HG03135 (cell line): ENCODE measurements at regions not wholly inside any gene's neighbourhood (a gene's known extent, or its start where the extent isn't known, plus 50 kb on each side); places are given as distances from the start of the nearest gene placed in this dataset.

Experiments used
- ATAC-seq: cut with Tn5 transposase; IDR thresholded peaks from one replicate; pipeline ENCODE4 v1.9.1; 2021; ENCODE audit warnings: mild to moderate bottlenecking, moderate library complexity; ENCODE audit not compliant: unreplicated experiment

DNA sequence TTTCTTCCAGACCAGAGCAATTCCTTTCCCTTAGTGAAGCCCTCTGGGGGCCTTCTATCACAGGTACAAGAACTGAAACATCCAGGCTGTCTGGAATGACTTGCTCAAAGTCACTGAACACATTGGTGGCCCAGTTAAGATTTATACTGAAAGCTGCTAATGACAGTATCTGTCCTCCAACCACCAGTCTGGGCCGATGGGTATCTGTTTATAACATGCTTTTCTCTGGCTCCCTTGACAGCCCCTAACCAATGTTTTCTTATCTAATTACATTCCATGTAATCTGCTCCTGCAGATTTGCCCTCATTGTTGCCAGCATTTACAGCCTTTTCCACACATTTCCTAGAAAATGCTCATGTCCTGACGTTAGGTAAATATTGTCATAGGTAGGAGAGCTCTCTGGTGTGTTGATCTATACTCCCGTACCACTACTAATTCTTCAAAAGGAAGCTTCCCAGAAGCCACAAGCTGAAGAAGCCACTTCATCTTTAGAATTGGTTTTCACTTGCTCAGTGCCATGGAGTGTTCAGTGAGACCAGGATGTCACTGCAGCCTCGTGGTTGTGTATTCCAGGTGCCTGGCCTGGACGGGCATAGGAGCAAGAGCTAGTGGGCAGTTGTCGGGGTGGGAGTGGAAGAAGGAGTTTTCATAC, 163.9 kb downstream of the TSEN15 start:
- ATAC-seq: no peak

DNA sequence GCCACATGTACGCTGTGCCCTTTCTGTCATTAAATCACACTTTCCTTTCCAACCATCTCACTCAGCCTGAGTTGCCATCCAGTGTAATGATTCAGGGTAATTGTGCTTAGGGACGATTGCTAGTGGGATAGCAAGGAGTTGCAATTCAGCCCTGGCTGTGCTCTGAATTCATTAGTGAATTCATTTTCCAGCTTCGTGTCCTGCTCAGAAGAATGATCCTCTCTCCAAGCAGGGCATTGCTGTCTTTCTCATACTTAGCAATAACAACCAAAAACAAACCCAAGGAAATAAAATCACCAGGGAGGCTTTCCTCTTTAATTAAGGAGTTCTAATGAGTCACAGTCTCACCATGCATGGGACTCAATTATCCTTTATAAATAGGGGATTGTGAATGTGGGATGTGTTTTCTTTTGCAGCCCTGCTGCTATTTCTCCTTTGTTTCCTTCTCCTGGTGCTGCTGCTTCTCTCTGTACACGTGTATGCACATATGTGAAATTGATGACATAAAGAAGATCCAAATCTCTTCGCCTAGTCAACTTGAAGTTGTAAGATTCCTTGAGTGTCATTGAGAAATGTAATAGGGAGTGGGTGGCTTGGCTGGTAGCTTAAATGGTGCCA, 167.0 kb downstream of the TSEN15 start:
- no peak for ATAC-seq

DNA sequence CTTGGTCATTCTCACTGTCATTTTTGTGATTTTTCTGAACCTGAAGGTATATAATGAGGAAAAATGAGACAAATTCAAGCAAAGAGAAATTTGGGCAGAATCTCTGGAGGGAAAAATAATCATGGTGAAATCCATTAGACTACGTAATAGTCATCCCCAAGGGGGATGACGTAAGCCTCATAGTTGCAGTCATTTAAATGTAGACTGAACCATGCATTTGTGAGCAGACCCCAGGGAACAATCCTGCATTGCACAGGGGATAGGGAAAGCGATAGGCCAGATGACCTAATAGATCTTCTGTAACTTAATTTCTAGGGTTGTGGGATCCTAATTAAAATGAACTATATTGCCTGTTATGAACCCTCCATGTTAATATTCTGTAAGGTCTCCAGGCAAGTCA, 167.4 kb upstream of the C1orf21 start:
- no peak for ATAC-seq

DNA sequence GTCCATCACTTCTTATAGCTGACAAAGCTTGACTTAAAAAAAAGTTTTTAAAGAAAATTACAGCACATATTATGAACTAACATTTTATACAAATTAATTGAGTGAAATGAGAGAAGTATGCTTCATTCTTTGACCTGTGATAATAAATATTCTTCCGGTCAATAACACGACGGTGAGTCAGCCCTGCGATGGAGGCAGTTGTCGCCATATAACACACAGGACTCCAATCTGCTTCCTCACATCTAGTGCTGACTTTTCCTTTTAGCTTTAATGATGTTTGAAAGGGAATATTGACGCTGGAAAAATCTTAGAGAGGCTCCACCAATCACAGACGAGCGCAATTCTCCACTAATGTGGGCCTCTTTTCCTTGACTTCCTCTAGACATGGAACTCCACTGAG, 166.9 kb upstream of the C1orf21 start:
- ATAC-seq: no peak

DNA sequence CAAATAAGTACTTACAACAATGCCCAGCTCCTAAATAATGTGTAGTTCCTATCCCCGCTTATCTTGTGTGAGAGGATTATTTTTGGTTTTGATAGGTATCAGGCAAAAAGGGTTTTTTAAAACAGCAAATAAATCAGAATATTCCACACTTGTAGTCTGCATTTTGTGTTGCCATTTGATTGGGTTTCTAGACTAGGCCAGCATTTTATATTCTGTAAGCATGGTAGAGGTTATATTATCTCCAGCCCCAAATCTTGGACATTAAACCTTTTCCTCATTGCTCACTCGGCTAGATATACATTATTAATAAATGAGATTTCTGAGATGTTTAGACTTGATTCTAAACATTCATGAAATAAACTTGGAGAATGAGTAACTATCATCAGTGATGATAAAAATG, 165.7 kb upstream of the C1orf21 start:
- no peak for ATAC-seq

DNA sequence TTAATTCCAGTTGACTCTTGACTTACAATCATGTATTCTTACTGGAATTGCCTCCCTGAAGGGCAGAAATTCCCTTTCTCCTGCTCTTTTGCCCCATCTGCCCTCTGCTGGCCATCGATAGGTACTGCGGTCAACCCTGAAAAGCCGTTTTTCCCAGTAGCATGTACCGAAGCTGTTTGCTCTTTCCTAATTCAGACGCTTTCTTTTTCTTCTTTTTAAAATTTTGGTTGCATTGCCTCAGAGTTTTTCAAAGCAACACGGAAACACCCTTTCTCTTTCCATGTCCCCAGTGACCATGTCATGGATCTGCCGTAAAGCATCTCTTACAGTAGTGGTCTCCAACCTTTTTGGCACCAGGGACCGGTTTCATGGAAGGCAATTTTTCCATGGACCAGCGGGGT, 164.2 kb upstream of the C1orf21 start:
- ATAC-seq: no peak

DNA sequence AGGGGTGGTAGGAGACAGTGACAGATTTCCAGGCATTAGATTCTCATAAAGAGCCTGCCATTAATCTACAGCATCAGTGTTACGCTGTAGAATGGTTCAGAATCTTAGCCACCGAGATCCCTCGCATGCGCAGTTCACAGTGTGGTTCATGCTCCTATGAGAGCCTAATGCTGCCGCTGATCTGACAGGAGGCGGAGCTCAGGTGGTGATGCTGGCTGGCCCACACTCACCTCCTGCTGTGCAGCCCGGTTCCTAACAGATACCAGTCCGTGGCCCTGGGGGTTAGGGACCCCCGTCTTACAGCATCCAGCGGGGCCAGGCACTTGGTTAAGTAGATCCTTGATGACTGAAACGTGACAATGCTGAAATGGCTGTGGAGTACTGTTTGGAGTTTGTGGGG, 163.6 kb upstream of the C1orf21 start:
- ATAC-seq: no peak

DNA sequence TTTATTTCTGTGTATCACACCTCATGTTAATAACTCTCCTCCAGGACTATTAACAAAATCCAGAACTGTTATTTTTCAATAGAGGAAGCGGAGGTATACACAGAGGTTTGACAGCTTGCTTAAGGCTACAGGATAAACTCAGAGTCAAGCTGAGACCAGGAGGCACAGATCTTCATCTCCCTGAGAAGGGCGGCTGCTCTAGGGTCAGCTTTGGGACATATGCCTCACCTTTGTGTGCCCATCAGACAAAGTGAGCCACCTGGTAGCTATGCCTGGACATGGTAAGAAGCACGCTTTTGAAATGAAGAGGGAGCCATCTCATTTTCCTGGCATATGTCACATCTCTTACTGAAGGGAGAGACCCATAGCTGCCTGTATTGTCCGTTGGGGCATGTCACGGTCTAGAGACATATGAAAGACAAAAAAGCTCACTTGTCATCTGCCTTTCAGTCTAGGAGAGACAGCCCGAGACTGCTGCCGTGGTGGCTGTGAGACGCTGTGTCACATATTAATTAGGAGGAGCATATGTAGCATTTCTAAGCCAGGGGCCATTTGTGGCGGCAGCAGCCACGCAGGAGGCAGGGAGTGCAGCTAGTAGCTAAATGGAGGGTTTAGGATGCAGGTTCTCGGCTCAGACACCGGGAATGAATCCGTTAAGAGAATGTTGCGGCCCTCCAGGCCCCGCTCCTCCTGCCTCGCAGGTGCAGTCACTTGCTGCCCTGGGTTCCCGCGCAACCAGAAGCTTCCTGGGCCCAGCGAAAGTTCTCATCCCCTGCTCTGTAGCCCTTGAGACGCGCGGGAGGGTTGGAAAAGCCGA, 161.3 kb upstream of the C1orf21 start:
- ATAC-seq: no peak

DNA sequence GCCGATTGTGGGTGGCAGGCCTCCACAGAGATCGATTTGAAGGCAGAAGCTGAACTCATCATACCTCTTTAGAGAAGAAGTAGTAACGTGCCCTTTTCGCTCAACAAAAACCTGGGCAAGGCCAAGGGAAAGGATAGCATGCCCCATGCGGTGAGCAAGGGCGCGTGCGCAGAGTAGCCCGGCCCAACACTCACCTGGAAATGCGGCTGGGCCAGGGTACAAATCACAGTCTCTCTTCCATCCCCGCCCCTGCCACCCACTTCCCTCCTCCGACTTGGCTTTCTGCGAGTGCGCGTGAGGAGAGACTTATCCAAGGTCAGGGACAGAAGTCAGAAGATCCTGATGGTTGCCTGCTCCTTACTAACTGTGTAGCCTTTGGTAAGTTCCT, 160.7 kb upstream of the C1orf21 start:
- ATAC-seq: no peak

DNA sequence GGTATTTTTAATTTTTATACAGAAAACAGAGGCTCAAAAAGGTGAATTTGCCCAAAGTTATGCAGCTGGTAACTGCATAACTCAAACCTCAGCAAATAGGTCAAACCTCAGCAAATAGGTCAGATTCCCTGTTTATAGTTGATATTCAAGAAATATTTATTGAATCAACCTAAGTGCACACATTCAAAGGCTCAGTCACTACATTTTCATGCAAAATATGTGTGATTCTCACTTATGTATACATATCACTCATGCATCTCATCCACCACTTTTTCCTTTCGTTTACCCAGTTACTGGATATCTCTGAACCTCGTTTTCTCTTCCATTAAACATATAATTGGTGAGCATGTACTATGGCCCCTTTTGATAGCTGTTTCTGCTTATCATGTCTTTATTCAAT, 158.3 kb upstream of the C1orf21 start:
- ATAC-seq: no peak

DNA sequence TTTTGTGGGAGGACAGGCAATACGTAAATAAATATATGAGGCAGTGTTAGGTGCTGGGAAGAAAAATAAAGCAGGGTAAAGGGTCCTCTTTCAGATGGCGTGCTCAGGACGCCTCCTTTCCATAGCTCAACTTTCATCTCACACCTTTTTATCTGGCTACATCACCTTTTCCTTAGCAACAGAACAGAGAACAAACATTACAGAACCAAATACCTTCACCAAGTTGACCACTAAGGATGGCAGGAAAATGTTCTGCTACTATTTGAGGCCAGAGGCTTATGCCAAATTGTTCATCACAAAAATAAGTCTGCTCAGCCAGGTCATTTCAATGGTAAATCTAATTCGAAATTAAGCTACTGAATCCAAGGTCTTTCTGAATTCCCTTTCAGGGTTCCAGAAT, 149.2 kb upstream of the C1orf21 start:
- no peak for ATAC-seq

DNA sequence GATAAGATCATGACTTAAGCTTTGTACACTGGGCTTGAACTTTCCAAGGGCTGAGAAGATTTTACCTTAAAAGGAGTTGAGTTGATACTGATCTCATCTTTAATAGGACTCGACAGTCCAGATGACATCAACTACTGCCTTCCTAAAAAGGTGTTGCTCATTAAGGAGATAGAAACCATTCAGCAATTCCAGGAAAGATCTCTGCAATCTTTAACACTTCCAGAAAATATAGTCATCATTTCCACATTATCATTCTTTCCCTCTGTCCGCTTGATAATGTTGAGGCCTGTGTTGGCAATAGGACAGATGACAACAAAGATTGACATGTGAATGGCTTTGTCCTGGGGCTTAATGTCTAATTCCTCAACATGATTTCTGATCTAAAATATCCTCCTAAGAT, 145.4 kb upstream of the C1orf21 start:
- ATAC-seq: no peak

DNA sequence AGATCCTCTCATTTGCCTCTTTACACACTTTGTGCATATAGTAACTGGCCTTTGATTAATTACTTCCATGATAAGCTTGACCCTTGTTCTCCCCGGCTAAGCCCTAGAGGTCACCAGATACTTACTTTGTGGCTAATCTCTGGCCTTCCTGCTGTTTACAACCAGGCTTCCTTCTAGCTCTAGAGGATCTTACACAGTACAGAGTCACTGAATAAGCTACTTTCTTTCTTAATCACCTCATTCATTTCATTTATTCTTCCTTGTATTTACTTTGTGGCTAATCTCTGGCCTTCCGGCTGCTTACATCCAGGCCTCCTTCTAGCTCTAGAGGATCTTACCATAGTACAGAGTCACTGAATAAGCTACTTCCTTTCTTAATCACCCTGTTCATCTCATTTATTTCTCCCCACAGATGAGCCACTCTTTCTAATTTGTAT, 144.3 kb upstream of the C1orf21 start:
- no peak for ATAC-seq

DNA sequence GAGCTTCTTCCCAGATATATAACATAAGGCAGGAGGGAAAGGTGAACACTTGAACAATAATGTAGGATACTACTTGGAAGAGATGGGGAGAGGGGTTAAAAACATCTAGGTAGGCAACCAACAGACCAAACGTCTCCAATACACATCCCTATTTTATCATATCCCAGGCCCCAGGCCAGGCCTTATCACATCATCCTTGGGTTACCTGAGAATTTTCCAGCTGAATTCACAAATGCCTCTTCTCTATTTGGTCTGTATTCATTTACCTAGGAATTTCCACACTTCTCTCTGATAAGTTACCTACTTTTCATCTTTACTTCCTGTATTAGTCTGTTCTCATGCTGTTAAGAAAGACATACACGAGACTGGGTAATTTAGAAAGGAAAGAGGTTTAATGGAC, 141.9 kb upstream of the C1orf21 start:
- no peak for ATAC-seq

DNA sequence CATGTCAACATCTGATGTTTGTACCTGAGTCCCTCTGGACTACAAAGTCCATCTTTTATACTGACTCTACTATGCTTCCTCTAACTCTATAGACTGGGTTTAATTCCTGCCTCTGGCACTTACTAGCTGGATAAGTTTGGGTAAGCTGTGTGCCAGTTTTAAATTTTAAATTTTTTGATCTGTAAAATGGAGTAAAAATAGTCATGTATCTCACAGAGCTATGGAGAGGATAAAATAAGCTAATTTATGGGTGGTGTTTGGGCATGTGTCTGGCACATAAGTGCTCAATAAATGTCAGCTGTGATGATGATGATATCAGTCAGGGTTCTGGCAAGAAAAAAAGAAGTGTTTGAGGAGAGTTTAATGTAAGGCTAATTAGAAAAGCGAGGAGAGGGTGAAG, 139.2 kb upstream of the C1orf21 start:
- ATAC-seq: no peak

DNA sequence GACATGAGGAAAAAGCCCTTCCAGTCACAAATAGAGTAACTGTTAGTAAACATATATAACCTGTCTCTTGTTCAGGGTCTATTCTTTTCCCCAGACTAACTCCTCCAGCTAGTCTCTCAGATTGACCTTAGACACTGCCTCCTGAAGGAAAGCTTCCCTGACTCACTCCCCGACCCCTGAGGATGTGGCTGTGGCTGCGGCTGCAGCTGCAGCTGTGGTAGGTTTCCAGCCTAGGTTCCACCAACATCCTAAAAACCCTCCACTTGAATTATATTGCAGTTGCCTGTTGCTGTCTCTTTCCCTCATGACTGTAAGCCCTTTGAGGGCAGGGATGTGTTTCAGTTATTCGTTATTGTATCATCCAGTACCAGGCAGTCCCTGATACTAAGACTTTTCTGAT, 132.9 kb upstream of the C1orf21 start:
- no peak for ATAC-seq

DNA sequence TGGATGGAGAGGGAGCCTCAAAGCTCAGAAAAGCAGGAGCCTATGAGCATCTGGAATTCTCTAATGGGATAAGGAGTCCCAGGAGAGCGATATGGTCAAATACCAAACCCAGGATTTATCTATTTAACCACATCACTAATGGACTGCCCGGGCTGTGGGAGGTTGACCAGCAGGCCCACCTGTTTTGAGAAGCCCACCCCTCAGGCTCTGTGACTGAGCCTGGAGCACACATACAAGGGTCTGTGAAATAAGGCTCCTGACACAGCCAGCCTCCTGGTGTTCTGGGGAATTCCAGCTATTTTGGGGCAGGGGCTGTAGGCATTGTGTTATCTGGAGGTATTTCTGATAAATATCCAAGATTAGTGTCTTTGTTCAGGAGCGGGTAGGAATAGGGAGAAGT, 132.0 kb upstream of the C1orf21 start:
- no peak for ATAC-seq

DNA sequence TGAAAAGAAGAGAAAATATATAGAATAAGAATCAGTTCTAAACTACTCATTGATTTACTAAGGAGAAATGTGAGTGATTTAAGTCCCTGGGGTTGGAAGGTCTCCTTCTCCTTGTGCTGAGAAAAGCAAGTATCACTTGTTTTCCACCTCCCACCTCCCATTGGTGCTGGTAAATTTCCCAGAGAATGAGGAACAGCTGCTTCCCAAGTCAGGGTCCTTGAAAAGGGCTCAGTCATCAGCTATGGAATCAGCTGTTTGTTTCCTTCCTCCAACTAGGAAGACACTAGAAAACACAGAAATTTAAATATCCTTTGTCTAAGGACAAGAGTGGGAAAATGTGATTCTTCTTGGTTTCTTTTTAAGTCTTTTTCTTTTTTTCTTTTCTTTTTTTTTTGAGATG, 131.3 kb upstream of the C1orf21 start:
- ATAC-seq: no peak

DNA sequence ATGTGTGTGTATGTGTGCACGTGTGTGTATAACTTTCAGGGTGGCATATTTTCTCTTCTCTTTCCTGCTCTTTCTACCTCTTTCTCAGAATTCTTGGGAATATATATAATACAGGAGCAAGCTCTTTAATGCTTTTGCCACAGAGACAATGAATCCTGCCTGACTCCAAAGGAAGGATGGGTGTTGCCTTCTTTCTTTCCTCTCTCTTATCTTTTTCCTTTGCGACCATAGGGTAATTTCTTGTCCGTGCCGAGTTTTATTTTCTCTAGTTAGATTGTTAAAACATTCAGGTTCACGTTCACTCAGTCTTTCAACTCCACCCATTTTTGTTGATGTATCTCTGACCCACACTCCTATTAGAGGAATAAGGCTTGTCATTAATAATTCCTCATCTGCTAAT, 129.0 kb upstream of the C1orf21 start:
- ATAC-seq: no peak

DNA sequence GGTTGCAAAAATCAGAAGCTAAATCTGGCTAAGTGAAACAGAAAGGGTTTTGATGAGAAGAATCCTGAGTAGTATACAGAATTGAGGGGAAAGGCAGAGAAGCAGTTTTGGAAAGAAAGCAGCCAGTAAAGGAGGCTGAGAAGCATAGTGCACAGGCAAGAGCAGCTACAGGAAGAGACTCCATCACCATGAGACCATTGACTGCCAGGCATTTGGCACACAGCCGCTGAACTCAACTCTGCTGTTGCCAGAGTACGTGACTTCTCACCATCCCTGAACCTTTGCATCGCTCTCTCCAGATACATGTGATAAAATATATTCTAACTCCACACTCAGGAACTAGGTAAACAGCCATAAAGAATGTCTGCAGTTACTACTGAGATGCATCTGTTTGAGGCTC, 128.3 kb upstream of the C1orf21 start:
- ATAC-seq: no peak

DNA sequence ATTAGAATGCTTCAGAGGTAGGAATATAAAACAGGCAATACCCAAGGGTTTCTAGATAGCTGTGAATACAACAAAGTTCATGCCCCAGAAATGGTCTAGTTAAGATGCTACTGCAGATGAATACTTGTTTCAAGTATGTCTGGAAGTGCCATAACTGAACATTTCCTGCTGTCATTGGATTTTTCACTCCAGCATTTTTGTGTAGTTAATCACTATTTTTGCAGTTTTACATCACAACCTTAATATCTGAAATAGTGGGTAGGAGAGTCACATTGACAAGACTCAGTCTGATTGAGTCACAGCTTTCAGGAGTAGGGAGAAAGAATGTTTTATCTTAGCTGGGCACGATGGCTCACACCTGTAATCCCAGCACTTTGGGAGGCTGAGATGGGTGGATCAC, 126.4 kb upstream of the C1orf21 start:
- no peak for ATAC-seq

DNA sequence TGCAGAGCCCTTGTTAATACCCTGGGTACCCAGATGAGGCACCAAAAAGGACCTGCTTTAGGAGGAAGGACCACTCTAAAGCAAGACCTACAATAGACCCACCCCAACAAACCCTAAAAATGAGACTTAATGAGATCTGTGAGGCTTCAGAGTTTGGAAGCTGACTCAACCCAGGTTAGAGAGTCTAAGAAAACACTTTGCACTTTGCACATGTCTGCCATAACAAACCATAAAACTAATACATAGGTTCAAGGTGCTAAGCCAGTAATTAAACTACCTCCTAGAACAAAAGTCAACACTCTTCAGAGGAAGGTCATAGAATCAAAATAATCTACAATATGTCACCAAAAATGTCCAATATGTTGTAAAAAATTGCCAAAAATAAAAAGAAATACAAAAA, 124.7 kb upstream of the C1orf21 start:
- no peak for ATAC-seq
